ENCODE measurements at regions not wholly inside any gene's neighbourhood (a gene's known extent, or its start where the extent isn't known, plus 50 kb on each side); places are given as distances from the start of the nearest gene placed in this dataset.

- Histone ChIP-seq H3F3A (ENCODE audit: insufficient read depth, low read length, poor library complexity, severe bottlenecking) (no peaks in the 10 kb centered on the region), H2AFZ (ENCODE audit: low read depth, low read length) (no peak overlapping the region), H4K20me1 (ENCODE audit: insufficient read depth) (no peaks in the 10 kb centered on the region), H3K9me2 (ENCODE audit: insufficient read depth, low read length) (no peaks in the 10 kb centered on the region), H3K9ac (ENCODE audit: low read length) (no peak overlapping the region), H3K27me3 (ENCODE audit: insufficient read depth, low read depth, low read length) (no peaks in the 10 kb centered on the region), H3K4me2 (ENCODE audit: low read length) (no peak overlapping the region), H3K79me2 (replicated peaks; ENCODE audit: insufficient read depth, low read length) (no peaks in the 10 kb centered on the region), H3K9me3 (ENCODE audit: low read length) (no peaks in the 10 kb centered on the region), H3K36me3 (ENCODE audit: insufficient read depth, low read length) (no peaks in the 10 kb centered on the region), H3K27ac (ENCODE audit: low read length) (no peak overlapping the region), H3K4me3 (ENCODE audit: low read length) (no peak overlapping the region)
- TF ChIP-seq EP300 (conservative IDR thresholded peaks at IDR 0.05; ENCODE audit: poor library complexity, severe bottlenecking) (no peak), CTCF (IDR thresholded peaks at IDR 0.05; ENCODE audit: poor library complexity, severe bottlenecking) (no peak), EZH2 (IDR thresholded peaks at IDR 0.05; ENCODE audit: borderline replicate concordance, insufficient read depth, low read length, poor library complexity, severe bottlenecking) (no peak), RAD21 (conservative IDR thresholded peaks at IDR 0.05) (no peak), POLR2AphosphoS5 (IDR thresholded peaks at IDR 0.05) (no peak), SMC3 (conservative IDR thresholded peaks at IDR 0.05; ENCODE audit: poor library complexity) (no peak), MXI1 (conservative IDR thresholded peaks at IDR 0.05; ENCODE audit: poor library complexity, severe bottlenecking) (no peak), TAF1 (IDR thresholded peaks at IDR 0.05; ENCODE audit: low read depth) (no peak)
- TF ChIP-seq, protein P1, sequence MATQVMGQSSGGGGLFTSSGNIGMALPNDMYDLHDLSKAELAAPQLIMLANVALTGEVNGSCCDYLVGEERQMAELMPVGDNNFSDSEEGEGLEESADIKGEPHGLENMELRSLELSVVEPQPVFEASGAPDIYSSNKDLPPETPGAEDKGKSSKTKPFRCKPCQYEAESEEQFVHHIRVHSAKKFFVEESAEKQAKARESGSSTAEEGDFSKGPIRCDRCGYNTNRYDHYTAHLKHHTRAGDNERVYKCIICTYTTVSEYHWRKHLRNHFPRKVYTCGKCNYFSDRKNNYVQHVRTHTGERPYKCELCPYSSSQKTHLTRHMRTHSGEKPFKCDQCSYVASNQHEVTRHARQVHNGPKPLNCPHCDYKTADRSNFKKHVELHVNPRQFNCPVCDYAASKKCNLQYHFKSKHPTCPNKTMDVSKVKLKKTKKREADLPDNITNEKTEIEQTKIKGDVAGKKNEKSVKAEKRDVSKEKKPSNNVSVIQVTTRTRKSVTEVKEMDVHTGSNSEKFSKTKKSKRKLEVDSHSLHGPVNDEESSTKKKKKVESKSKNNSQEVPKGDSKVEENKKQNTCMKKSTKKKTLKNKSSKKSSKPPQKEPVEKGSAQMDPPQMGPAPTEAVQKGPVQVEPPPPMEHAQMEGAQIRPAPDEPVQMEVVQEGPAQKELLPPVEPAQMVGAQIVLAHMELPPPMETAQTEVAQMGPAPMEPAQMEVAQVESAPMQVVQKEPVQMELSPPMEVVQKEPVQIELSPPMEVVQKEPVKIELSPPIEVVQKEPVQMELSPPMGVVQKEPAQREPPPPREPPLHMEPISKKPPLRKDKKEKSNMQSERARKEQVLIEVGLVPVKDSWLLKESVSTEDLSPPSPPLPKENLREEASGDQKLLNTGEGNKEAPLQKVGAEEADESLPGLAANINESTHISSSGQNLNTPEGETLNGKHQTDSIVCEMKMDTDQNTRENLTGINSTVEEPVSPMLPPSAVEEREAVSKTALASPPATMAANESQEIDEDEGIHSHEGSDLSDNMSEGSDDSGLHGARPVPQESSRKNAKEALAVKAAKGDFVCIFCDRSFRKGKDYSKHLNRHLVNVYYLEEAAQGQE (IDR thresholded peaks at IDR 0.05; ENCODE audit: borderline replicate concordance), result no peak
These were observed 176.8 kb downstream of the LINC00237 start for GRCh38 chr20:20929341-20929740.

GRCh38 chr20:20926222-20926905, 179.8 kb downstream of the LINC00237 start:
- Histone ChIP-seq H3K9ac (ENCODE audit: low read length) (no peak overlapping the region), H3K79me2 (replicated peaks; ENCODE audit: insufficient read depth, low read length) (no peaks in the 10 kb centered on the region), H3K9me3 (ENCODE audit: low read length) (no peaks in the 10 kb centered on the region), H3K27ac (ENCODE audit: low read length) (no peak overlapping the region), H3K27me3 (ENCODE audit: insufficient read depth, low read depth, low read length) (no peaks in the 10 kb centered on the region), H3K36me3 (ENCODE audit: insufficient read depth, low read length) (no peaks in the 10 kb centered on the region), H3F3A (ENCODE audit: insufficient read depth, low read length, poor library complexity, severe bottlenecking) (no peaks in the 10 kb centered on the region), H2AFZ (ENCODE audit: low read depth, low read length) (no peak overlapping the region), H3K4me2 (ENCODE audit: low read length) (no peak overlapping the region), H4K20me1 (ENCODE audit: insufficient read depth) (no peaks in the 10 kb centered on the region), H3K4me3 (ENCODE audit: low read length) (no peak overlapping the region), H3K9me2 (ENCODE audit: insufficient read depth, low read length) (no peaks in the 10 kb centered on the region)
- TF ChIP-seq, protein P1 (IDR thresholded peaks at IDR 0.05; ENCODE audit: borderline replicate concordance), result no peak
- no peak for TF ChIP-seq MXI1 (conservative IDR thresholded peaks at IDR 0.05; ENCODE audit: poor library complexity, severe bottlenecking)
- TF ChIP-seq CTCF (IDR thresholded peaks at IDR 0.05; ENCODE audit: poor library complexity, severe bottlenecking), result no peak
- TF ChIP-seq POLR2AphosphoS5 (IDR thresholded peaks at IDR 0.05), result no peak
- TF ChIP-seq TAF1 (IDR thresholded peaks at IDR 0.05; ENCODE audit: low read depth), result no peak
- TF ChIP-seq SMC3 (conservative IDR thresholded peaks at IDR 0.05; ENCODE audit: poor library complexity), result no peak
- TF ChIP-seq EZH2 (IDR thresholded peaks at IDR 0.05; ENCODE audit: borderline replicate concordance, insufficient read depth, low read length, poor library complexity, severe bottlenecking), result no peak
- no peak for TF ChIP-seq EP300 (conservative IDR thresholded peaks at IDR 0.05; ENCODE audit: poor library complexity, severe bottlenecking)
- no peak for TF ChIP-seq RAD21 (conservative IDR thresholded peaks at IDR 0.05)
